ENCODE measurements at regions not wholly inside any gene's neighbourhood (a gene's known extent, or its start where the extent isn't known, plus 50 kb on each side); places are given as distances from the start of the nearest gene placed in this dataset.

DNA sequence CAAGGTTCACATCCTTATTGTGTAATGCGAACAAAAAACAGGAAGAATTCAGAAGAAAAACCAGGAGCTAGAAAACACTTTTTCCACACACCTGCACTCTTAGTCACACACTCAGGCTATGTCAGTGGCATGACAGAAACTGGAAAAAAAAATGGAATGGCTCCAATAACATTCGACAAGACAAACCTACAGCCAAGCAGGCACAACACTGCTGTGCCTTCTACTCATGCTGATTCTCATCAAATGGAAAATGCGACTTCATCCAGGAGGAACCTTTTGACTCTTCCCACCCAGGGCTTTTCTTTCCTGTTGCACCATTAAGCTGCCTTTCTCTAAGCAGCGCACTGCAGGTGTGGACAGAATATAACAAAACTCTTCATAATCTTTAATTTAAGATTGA, 163.2 kb upstream of the BTBD3 start:
- Mint-ChIP-seq H3K27ac (no peak overlapping the region), H3K4me3 (no peak overlapping the region), H3K4me1 (no peaks in the 10 kb centered on the region), H3K36me3 (ENCODE audit: low read depth) (no peaks in the 10 kb centered on the region), H3K9me3 (no peaks in the 10 kb centered on the region), H3K27me3 (no peaks in the 10 kb centered on the region)
- no peak for DNase-seq
- intact Hi-C loops (cut with micrococcal nuclease), result no loop called here

DNA sequence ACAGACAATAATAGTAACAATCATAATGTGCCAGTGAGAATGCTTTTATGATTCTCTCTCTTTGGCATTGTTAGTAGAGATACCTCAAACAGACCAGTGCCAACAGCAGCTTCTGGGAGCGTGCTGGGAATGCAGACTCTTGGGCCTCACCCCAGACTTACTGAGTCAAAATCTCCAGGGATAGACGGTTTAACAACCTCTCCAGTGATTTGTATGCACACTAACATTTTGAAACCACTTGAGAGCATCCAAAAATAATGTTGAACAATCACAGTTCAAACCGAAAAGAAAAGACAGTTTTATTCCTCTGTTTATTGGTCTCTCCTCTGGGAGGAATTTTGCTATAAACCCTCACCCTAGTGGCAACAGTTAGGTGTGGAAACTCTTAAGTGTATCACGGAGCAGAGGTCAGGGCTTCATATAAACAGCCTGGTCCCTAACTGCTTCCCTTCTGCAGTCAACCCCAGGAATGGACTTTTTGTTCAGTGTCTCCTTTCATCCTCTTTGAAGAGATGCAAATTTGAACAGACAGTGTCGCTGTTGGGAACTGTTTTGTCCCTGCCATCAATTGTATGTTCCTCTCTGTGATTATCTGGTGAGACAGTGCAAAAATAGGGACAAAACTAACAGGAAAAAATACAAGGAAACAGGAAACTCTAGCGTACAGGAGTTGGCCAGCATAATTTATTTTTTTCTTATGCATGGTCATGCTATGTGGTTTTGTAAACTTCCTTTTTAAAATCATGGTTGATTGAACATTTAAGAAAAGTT, 162.4 kb upstream of the BTBD3 start:
- Mint-ChIP-seq H3K4me1 (no peaks in the 10 kb centered on the region), H3K27me3 (no peaks in the 10 kb centered on the region), H3K27ac (no peak overlapping the region)

DNA sequence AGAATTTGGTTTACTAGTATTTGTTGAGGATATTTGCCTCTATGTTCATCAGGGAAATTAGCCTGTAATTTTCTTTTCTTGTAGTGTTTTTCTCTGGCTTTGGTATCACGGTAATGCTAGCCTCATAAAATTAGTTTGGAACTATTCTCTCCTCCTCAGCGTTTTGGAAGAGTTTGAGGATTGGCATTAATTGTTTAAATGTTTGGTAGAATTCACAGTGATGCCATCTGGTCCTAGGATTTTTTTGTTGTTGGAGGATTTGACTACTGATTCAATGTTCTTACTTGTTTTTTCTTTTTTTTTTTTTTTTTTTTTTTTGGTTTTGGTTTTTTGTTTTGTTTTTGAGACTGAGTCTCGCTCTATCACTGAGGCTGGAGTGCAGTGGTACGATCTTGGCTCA, 156.2 kb upstream of the BTBD3 start:
- Mint-ChIP-seq H3K36me3 (ENCODE audit: low read depth) (no peaks in the 10 kb centered on the region), H3K27me3 (no peaks in the 10 kb centered on the region), H3K27ac (no peak overlapping the region), H3K4me1 (no peaks in the 10 kb centered on the region), H3K4me3 (no peak overlapping the region), H3K9me3 (peaks cover 4% of the 10 kb centered on the region)
- intact Hi-C loops (cut with micrococcal nuclease), result no loop called here
- DNase-seq, result no peak

More for the DNA sequence above, 162.4 kb upstream of the BTBD3 start:
- no peak for DNase-seq
- H3K36me3 Mint-ChIP-seq (ENCODE audit: low read depth), result no peaks in the 10 kb centered on the region
- no peaks in the 10 kb centered on the region for H3K9me3 Mint-ChIP-seq
- H3K4me3 Mint-ChIP-seq, result no peak overlapping the region
- intact Hi-C loops (cut with micrococcal nuclease), result no loop called here

DNA sequence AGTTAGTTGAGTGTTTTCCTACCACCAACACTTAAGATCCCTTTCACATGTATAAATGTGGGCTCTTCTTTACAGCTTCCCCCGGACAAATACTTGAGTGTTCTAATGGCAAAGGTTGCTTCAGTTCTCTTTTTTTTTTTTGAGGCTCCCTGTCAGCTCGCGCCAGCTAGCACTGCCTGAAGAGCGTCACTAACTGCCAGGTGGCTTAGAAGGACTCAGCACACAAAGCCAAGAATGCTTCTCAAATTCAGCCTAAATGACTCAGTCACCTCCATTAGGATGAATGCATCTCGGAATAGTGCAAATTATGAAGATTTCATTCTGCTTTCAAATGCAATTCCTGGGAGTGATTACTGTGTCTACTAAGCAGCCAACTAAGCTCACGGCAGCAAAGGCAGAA, 150.7 kb upstream of the BTBD3 start:
- peaks cover 7% of the 10 kb centered on the region for H3K9me3 Mint-ChIP-seq
- no peak for DNase-seq
- no peaks in the 10 kb centered on the region for H3K4me1 Mint-ChIP-seq
- H3K36me3 Mint-ChIP-seq (ENCODE audit: low read depth), result no peaks in the 10 kb centered on the region
- H3K27ac Mint-ChIP-seq, result no peak overlapping the region
- intact Hi-C loops (cut with micrococcal nuclease), result no loop called here
- H3K27me3 Mint-ChIP-seq, result no peaks in the 10 kb centered on the region
- no peak overlapping the region for H3K4me3 Mint-ChIP-seq

DNA sequence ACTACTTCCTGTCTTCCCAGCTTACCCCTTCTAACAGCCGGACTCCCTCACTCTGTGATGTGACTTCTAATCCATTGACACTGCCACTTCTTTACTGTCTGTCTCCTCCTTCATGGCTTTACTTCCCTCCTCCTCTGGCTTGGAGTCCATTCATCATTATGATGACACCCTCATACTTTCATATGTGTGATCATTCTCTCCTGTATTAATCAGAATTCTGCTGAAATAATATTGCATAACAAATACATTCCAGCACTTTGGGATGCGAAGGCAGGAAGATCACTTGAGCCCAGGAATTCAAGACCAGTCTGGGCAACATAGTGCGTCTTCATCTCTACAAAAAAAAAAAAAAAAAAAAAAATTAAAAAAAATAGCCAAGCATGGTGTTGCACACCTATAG, 147.9 kb upstream of the BTBD3 start:
- H3K4me3 Mint-ChIP-seq, result no peak overlapping the region
- intact Hi-C loops (cut with micrococcal nuclease), result no loop called here
- no peaks in the 10 kb centered on the region for H3K4me1 Mint-ChIP-seq
- H3K27ac Mint-ChIP-seq, result no peak overlapping the region
- no peaks in the 10 kb centered on the region for H3K27me3 Mint-ChIP-seq
- DNase-seq, result no peak
- no peaks in the 10 kb centered on the region for H3K36me3 Mint-ChIP-seq (ENCODE audit: low read depth)
- peaks cover 9% of the 10 kb centered on the region for H3K9me3 Mint-ChIP-seq

DNA sequence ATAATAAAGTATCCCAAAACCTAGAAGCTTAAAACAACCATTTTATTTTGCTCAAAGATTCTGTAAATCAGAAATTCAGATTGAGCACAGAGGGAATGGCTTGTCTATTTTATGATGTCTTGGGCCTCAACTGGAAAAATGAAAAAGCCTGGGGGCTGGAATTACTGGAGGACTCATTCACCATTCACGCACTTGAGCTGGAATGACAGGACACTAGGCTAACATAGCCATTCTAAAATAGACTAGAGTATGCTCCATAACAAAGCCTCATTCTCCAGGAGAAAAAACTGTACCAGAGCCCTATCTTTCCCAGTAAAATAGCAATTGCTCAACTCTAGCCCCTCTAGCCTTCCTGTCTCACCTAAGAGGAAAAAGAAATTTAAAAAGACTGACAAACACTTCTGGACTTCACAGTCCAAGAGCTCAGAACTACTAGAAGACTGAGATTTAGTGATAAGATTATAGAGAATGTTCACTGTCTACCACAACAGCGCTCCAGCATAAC, 145.4 kb upstream of the BTBD3 start:
- no peaks in the 10 kb centered on the region for H3K27me3 Mint-ChIP-seq
- intact Hi-C loops (cut with micrococcal nuclease), result no loop called here
- DNase-seq, result no peak
- peaks cover 8% of the 10 kb centered on the region for H3K9me3 Mint-ChIP-seq
- H3K4me1 Mint-ChIP-seq, result no peaks in the 10 kb centered on the region
- no peak overlapping the region for H3K4me3 Mint-ChIP-seq
- H3K27ac Mint-ChIP-seq, result no peak overlapping the region
- no peaks in the 10 kb centered on the region for H3K36me3 Mint-ChIP-seq (ENCODE audit: low read depth)

DNA sequence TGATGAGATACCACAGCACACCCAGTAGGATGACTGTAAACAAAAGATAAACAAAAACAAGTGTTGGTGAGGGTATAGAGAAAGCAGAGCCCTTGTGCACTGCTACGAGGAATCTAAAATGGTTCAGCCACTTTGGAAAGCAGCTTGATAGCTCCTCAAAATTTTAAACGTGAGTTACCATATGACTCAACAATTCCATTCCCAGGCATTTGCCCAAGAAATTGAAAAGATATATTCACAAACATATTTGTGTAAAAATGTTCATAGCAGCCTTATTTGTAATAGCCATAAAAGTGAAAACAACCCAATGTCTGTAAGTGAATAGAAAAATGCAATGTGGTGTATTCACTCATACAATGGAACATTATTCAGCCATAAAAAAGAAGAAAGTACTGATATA, 141.0 kb upstream of the BTBD3 start:
- Mint-ChIP-seq H3K4me3 (no peak overlapping the region), H3K9me3 (peaks cover 5% of the 10 kb centered on the region), H3K27ac (no peak overlapping the region), H3K36me3 (ENCODE audit: low read depth) (no peaks in the 10 kb centered on the region), H3K27me3 (no peaks in the 10 kb centered on the region), H3K4me1 (no peaks in the 10 kb centered on the region)
- DNase-seq, result no peak
- intact Hi-C loops (cut with micrococcal nuclease), result no loop called here

DNA sequence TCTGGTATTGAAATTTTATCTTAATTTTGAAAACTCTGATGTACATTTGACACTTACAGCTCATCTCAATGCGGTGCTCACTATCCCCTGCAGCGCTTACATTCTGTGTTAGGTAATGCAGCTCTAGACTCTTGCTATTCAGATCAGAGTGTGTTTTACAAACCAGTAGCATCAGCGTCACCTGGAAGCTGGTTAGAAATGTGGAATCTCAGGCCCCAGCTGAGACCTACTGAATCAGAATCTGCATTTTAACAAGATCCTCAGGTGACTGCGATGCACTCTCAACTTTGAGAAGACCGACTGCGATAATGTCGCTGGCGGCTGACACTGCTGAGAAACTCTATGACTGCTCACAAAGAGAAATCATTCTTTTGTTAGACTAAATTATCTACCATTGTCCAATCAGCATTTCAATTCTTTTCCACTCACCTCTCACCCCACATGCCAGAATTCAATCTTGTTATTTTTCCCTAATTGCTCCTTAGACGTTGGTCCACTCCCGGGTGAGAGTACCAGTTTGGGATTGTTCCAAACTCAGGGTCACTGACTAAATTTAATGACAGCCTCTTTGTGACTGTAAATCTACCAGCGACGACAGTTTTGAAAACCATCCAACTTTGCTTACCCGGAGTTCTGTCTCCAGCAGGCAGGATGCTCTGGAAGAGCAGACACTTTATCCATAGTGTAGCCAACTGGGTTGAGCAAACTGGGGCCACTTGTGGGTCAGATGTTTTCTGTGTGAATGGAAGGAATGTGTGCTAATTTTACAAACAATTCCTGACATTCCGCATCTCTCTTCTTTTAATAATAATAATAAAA, 140.1 kb upstream of the BTBD3 start:
- no peak for DNase-seq
- Mint-ChIP-seq H3K4me3 (no peak overlapping the region), H3K9me3 (peaks cover 3% of the 10 kb centered on the region), H3K27me3 (no peaks in the 10 kb centered on the region), H3K4me1 (no peaks in the 10 kb centered on the region), H3K36me3 (ENCODE audit: low read depth) (no peaks in the 10 kb centered on the region), H3K27ac (no peak overlapping the region)
- intact Hi-C loops (cut with micrococcal nuclease), result no loop called here

DNA sequence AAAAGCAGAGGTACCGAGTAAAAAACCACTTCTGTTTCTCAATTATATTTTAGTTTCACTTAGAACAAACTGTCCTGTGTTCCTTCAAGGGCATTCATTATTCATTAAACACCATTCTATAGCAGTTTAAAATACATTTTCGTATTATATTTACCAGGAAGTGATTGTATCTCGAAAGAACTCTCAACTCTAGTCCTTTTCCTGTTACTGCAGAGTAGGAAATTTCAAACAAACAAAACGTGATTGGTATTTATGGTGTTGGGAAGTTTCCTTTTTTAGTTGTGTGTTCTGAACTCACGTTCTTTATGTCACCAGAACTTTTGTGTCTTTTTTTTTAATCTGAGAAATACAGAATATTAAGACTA, 139.5 kb upstream of the BTBD3 start:
- H3K27ac Mint-ChIP-seq, result no peak overlapping the region
- H3K27me3 Mint-ChIP-seq, result no peaks in the 10 kb centered on the region
- H3K4me1 Mint-ChIP-seq, result no peaks in the 10 kb centered on the region
- intact Hi-C loops (cut with micrococcal nuclease), result no loop called here
- no peak overlapping the region for H3K4me3 Mint-ChIP-seq
- no peak for DNase-seq
- H3K9me3 Mint-ChIP-seq, result no peaks in the 10 kb centered on the region
- no peaks in the 10 kb centered on the region for H3K36me3 Mint-ChIP-seq (ENCODE audit: low read depth)

DNA sequence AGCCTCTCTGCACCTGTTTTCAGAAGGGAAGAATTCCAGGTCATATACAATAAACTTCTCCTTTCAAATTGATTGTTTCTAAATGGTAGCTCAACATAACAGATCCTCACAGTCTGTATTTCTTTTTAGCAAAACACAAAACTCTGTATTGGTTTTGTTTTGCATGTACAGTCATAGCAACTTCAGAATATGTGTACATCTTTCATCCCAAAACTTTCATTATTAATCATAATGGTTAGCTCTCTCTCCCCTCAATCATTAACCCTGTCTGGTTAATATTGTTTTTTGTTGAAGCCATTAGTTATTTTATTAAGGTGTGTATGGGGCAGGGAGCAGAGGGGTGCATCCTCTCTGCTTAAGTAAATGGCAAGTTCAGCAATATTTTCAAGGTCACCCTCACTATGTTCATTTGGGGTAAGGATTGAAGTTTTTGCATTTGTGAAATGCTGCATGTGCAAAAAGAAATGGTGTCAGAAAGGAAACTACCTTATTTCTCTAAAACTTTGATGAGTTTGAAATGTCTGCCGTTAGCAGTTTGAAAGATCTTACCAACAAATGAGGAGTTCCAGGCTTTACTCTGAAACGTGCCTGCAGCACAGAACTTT, 136.8 kb upstream of the BTBD3 start:
- H3K9me3 Mint-ChIP-seq, result no peaks in the 10 kb centered on the region

DNA sequence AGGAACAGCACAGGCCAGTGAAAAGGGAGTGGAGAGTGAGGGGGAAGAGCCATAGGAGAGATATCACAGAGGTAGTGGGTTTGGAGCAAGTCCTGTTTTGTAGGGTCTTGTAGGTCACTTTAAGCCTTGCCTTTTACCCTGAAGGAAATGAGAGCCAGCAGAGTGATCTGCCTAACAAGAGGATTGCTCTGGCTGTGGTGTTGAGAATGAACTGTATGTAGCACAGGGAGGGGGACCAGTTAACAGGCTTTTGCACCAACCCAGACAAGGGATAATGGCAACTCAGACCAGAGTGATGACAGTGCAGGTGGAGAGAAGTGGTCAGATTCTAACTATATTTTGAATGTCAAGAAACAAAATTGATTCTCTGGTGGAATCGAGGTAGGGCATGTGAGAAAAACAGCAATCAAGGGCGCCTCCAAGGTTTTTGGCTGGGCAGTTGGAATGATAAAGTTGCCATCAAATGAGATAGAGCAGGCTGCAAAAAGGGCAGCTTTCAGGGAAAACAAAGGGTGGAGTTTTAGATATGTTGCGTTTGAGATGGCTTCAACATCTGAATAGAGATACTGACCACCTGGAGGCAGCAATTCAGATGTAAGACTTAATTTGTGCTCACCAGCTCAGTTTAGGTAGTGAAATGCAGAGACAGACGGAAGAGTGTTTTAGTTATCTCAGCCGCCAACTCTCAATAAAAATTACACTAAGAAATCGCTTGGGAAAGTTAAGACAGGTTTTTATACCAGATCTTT, 134.4 kb upstream of the BTBD3 start:
- Mint-ChIP-seq H3K36me3 (ENCODE audit: low read depth) (no peaks in the 10 kb centered on the region), H3K27me3 (no peaks in the 10 kb centered on the region)

More for the DNA sequence above, 136.8 kb upstream of the BTBD3 start:
- Mint-ChIP-seq H3K4me1 (no peaks in the 10 kb centered on the region), H3K27ac (no peak overlapping the region), H3K27me3 (no peaks in the 10 kb centered on the region), H3K36me3 (ENCODE audit: low read depth) (no peaks in the 10 kb centered on the region), H3K4me3 (no peak overlapping the region)
- DNase-seq, result no peak
- intact Hi-C loops (cut with micrococcal nuclease), result no loop called here

DNA sequence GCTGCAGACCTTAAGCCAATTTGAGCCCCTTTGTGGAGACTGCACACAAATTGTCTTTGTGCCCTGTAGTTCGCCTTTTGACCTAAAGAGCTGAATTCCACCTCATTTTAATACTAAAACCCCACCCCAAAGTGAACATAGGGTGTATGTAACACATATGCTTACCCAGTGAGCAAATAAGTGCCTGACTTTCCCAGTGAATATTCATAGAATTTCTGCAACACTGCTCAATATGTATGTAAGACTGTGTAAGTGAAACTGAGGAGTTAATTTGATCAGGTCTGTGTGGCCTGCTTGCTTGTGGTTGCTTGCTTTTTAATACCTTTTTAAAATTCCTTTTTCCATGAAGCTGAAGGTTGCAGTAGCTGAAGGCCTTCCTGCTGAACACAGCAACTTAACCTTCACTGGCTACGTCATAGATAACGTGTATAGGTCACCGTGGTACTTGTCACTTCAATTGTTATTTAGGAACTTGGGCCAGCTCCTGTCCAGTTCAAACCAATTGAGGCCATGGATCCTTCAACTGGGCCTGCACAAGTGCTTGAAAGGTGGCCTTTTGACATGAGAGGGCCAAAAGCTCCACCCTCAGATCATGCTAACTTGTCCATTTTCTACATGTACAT, 131.7 kb upstream of the BTBD3 start:
- Mint-ChIP-seq H3K36me3 (ENCODE audit: low read depth) (no peaks in the 10 kb centered on the region), H3K4me1 (no peaks in the 10 kb centered on the region), H3K4me3 (no peak overlapping the region), H3K27ac (no peak overlapping the region), H3K27me3 (no peaks in the 10 kb centered on the region), H3K9me3 (no peaks in the 10 kb centered on the region)
- no peak for DNase-seq
- intact Hi-C loops (cut with micrococcal nuclease), result no loop called here

More for the DNA sequence above, 134.4 kb upstream of the BTBD3 start:
- no peaks in the 10 kb centered on the region for H3K4me1 Mint-ChIP-seq
- intact Hi-C loops (cut with micrococcal nuclease), result no loop called here
- DNase-seq, result no peak
- H3K4me3 Mint-ChIP-seq, result no peak overlapping the region
- H3K27ac Mint-ChIP-seq, result no peak overlapping the region
- no peaks in the 10 kb centered on the region for H3K9me3 Mint-ChIP-seq

DNA sequence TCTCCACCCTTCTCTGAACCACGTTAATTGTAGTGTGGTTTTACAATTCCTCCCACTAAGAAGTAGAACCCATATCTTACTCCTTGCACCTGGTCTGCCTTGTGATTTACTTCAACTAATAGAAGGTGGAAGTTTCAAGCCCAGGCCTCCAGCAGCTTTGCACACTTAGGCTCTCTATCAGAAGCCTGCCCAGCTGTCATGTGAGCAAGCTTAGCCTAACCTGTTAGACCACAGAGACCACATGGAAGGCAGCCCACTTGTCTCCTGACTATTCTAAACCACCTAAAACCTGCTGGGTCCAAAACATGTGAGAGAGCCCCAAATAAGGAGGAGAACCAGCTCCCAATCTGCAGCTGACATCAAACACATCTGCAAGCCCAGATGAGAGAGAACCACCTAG, 127.6 kb upstream of the BTBD3 start:
- no peak overlapping the region for H3K27ac Mint-ChIP-seq
- no peaks in the 10 kb centered on the region for H3K27me3 Mint-ChIP-seq
- no peaks in the 10 kb centered on the region for H3K9me3 Mint-ChIP-seq
- H3K36me3 Mint-ChIP-seq (ENCODE audit: low read depth), result no peaks in the 10 kb centered on the region
- H3K4me1 Mint-ChIP-seq, result no peaks in the 10 kb centered on the region
- no peak overlapping the region for H3K4me3 Mint-ChIP-seq
- DNase-seq, result no peak
- intact Hi-C loops (cut with micrococcal nuclease), result no loop called here
